Left ventricle myocardium superior (tissue), 1 donor: ENCODE measurements at regions not wholly inside any gene's neighbourhood (a gene's known extent, or its start where the extent isn't known, plus 50 kb on each side); places are given as distances from the start of the nearest gene placed in this dataset.

Experiments used
- ATAC-seq: fragments of 200-7000 bp; cut with Tn5 transposase; one replicate; pipeline ENCODE4 v1.9.1; 2020; ENCODE audit warnings: mild to moderate bottlenecking, moderate library complexity
- DNase-seq: peaks from one replicate; pipeline ENCODE4 v3.0.0-alpha.2; 2020
- intact Hi-C: fragments of 100-400 bp; cut with micrococcal nuclease; formaldehyde crosslinking; loops from one replicate; pipeline ENCODE4 v1.11.0; 2022
- donor health status: DM: no; HTN: yes; CAD: no; lungs with severe emphysema.

DNA sequence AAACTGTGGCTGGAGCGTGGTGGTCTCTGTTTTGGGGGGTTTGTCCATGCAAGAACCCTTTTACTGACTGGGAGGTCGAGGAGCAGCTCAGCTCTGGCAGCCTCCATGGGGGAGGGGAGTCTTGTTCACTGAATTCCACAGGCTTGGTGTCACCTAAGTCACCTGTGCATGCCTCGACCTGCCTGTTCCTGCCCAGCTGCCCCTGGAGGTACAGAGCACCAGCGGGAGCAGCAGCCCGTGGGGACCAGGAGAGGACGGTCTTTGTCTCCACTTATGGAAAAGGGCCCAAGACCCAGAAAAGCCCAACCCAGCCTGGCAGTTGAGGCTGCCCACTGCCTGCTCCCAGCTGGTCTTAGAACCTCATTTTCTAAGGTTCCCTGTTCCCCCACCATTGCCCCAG lies 168.7 kb upstream of the AGAP1 start:
- no peak for ATAC-seq
- DNase-seq: no peak
- intact Hi-C loops: no loop called here

GRCh38 chr2:235328991-235329390 lies 164.9 kb upstream of the AGAP1 start:
- intact Hi-C loops: no loop called here
- no peak for ATAC-seq

DNA sequence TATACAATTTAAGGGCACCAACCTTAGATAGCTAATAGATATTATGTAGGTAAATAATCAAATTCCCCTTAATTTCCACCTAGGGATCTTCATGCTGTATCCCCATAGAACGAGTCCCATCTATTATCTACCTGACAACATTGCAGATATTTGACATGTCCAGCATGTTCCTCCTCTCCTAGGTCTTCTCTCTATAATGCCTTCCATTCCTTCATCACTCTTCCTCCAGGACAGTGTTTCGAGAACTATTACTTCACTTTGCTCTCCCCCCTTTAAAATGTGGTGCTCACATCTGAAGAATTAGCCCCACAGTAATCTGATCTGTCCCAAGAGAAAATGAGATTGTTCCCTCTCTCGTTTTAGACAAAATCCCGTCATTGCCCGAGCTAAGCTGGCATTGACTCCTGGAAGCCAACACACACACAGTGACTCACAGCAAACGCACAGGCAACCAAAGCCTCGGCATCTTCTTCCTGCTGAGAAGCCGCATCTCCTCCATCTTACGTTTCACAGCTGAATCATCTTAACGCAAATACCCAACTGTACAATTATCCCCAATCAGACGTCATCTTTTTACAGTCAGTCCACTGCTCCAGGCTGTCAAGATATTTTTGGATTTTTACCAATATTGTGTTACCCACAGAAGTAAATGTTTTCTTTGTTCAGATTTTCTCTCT lies 162.9 kb upstream of the AGAP1 start:
- no peak for ATAC-seq
- DNase-seq: no peak
- intact Hi-C loops: no loop called here

More at GRCh38 chr2:235328991-235329390, 164.9 kb upstream of the AGAP1 start:
- DNase-seq: no peak

GRCh38 chr2:235332240-235332890 lies 161.5 kb upstream of the AGAP1 start:
- ATAC-seq: no peak
- intact Hi-C loops: no loop called here
- DNase-seq: no peak

- intact Hi-C loops: no loop called here
- no peak for ATAC-seq
- no peak for DNase-seq
These were observed 160.8 kb upstream of the AGAP1 start for GRCh38 chr2:235333076-235333475.

GRCh38 chr2:235334179-235334578 lies 159.7 kb upstream of the AGAP1 start:
- no peak for DNase-seq
- intact Hi-C loops: no loop called here
- no peak for ATAC-seq

GRCh38 chr2:235343156-235343774 lies 150.6 kb upstream of the AGAP1 start:
- intact Hi-C loops: no loop called here
- DNase-seq (no peak), ATAC-seq (no peak)

GRCh38 chr2:235343869-235344268 lies 150.0 kb upstream of the AGAP1 start:
- ATAC-seq (no peak), DNase-seq (no peak)
- intact Hi-C loops: no loop called here

GRCh38 chr2:235345745-235346144 lies 148.1 kb upstream of the AGAP1 start:
- DNase-seq (no peak), ATAC-seq (no peak)
- intact Hi-C loops: no loop called here

DNA sequence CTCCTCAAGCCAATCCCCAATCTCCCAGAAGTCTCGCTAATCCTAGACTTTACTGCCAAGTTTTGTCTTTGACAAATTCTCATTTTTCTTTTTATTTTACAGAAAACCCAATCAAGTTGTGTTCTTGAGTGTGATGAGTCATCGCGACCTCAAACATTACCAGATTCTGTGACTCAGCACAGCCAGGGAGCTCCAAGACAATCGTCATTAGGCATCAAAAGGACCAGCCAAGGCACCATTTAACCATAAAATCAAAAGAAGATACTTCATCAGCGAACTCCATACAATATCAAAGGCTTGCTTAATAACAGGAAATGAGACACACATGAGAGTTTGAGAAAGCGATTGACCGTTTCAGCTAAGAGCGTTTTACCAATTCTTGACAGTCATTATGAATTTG lies 146.2 kb upstream of the AGAP1 start:
- intact Hi-C loops: no loop called here
- no peak for DNase-seq

GRCh38 chr2:235348329-235348728 lies 145.5 kb upstream of the AGAP1 start:
- DNase-seq: no peak
- ATAC-seq: no peak
- intact Hi-C loops: no loop called here

More for the DNA sequence above, 146.2 kb upstream of the AGAP1 start:
- no peak for ATAC-seq

DNA sequence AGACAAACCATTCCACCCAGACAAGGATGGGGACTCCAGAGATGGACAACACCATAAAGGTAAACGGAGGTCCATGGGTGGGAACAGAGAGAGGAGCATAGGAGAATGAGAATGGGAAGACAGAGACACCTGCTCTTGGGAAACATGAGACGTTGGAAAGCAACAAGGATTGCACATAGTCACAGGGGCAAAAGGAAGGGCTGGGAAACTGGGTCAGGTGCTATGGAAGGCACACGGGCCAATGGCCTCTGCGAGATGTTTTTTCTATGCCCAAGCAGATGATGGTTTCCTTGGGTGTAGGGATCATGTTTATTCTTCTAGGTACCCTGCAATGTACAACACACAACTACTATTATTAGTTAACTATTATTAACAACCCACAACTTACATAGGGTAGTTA lies 143.6 kb upstream of the AGAP1 start:
- DNase-seq (no peak), ATAC-seq (no peak)
- intact Hi-C loops: no loop called here

- ATAC-seq (peak; percentile 81), DNase-seq (no peak)
These were observed 141.3 kb upstream of the AGAP1 start for GRCh38 chr2:235352541-235352940.

GRCh38 chr2:235357881-235358280 lies 136.0 kb upstream of the AGAP1 start:
- intact Hi-C loops: no loop called here
- no peak for DNase-seq
- no peak for ATAC-seq

More at GRCh38 chr2:235352541-235352940, 141.3 kb upstream of the AGAP1 start:
- intact Hi-C loops: no loop called here

DNA sequence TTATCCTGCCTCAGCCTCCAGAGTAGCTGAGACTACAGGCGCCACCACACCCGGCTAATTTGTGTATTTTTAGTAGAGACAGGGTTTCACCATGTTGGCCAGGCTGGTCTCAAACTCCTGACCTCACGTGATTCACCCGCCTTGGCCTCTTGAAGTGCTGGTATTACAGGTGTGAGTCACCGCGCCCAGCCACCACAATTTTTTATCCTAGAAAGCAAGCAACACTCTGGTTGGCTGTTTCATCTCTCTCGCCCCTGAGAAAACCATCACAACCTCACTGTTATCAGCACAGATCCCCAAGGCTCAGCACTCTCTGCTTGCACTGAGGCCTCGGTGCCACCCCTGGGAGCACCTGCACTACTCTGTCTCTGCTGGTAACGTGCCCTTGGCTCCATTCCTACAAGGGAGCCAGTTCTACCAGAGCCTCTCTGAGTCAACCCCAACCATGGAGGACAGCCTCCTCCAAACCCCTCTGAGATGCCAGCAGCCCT lies 134.8 kb upstream of the AGAP1 start:
- ATAC-seq (no peak), DNase-seq (no peak)
- intact Hi-C loops: no loop called here

GRCh38 chr2:235360446-235360845 lies 133.4 kb upstream of the AGAP1 start:
- intact Hi-C loops: no loop called here
- no peak for DNase-seq
- no peak for ATAC-seq

- DNase-seq: no peak
- ATAC-seq: no peak
- intact Hi-C loops: no loop called here
These were observed 128.1 kb upstream of the AGAP1 start for GRCh38 chr2:235365743-235366142.

DNA sequence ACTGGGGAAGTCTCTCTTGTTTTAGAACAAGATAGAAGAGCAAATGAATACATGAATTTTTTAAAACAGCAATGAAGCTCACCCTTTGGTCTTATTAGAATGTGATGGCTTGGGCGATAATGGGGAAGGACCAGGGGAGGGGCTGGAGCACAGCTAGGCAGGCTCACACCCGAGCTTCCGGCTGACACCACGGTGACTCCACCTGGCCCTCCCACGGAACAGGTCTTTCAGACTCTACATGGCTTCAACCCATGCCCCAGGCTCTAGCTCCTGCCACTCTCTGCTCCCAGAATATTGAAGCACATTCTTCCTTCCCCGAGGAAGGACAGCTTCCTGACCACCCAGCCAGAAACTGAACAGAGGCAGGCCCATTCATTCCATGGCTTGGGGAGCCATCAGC lies 127.5 kb upstream of the AGAP1 start:
- intact Hi-C loops: no loop called here
- ATAC-seq (no peak), DNase-seq (no peak)

GRCh38 chr2:235366807-235367206 lies 127.0 kb upstream of the AGAP1 start:
- DNase-seq (no peak), ATAC-seq (no peak)
- intact Hi-C loops: no loop called here

GRCh38 chr2:235371018-235371417 lies 122.8 kb upstream of the AGAP1 start:
- DNase-seq (no peak), ATAC-seq (no peak)
- intact Hi-C loops: no loop called here

DNA sequence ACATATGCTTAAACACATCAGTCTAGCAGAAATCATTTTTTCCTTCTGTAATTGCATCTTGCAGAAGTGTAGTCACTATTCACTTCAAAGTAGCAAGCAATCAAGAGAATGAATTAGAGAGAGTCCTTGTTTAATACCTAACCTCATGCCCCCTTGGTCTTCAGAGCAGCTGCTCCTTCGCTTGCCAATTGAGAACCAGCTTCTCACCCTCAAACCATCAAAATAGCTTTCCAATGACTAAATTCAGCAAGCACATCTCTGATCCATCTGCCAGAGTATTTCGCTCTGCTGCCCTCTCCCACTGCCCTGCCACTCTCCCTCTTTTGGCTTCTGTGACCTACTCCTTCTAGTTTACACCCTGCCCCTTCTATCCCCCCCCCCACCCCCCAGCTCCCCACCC lies 120.7 kb upstream of the AGAP1 start:
- intact Hi-C loops: no loop called here
- DNase-seq (no peak), ATAC-seq (no peak)
